Breast epithelium (tissue), 4 donors: ENCODE measurements at regions not wholly inside any gene's neighbourhood (a gene's known extent, or its start where the extent isn't known, plus 50 kb on each side); places are given as distances from the start of the nearest gene placed in this dataset.

ENCODE experiments used
- DNase-seq, 2 donors: peaks; one replicate each; pipeline ENCODE4 v3.0.0-alpha.2; 2019; ENCODE audit warnings: low spot score in 2 of 2
- H3K27ac ChIP-seq, 2 donors: fragments of 200-600 bp; sonication (generic) in 1 of 2; one replicate each; pipeline ENCODE4 v1.5.1; 2016 to 2019; ENCODE audit warnings: mild to moderate bottlenecking in 1 of 2
- H3K27me3 ChIP-seq, 2 donors: fragments of 200-600 bp; sonication (generic) in 1 of 2; one replicate each; pipeline versions ENCODE4 v1.5.1 to v1.6.0; 2017 to 2019; ENCODE audit warnings: control low read depth in 1 of 2, mild to moderate bottlenecking in 1 of 2
- H3K36me3 ChIP-seq: fragments of 200-600 bp; one replicate; pipeline ENCODE4 v1.5.1; 2019
- H3K4me1 ChIP-seq, 2 donors: fragments of 200-600 bp; sonication (generic); one replicate each; pipeline ENCODE4 v1.5.1; 2016 to 2019; ENCODE audit warnings: control low read depth in 1 of 2
- H3K4me3 ChIP-seq, 3 donors: fragments of 200-600 bp; sonication (generic); 1 replicate in 2 of 3; 2 replicates in 1 of 3; pipeline ENCODE4 v1.5.1; 2016 to 2019; ENCODE audit warnings: mild to moderate bottlenecking in 3 of 3, moderate library complexity in 2 of 3
- H3K9me3 ChIP-seq, 2 donors: fragments of 200-600 bp; sonication (generic) in 1 of 2; one replicate each; pipeline ENCODE4 v1.5.1; 2016 to 2019; ENCODE audit warnings: control low read depth in 1 of 2
- CTCF ChIP-seq, 3 donors: fragments of 450-650 bp; IDR thresholded peaks; one replicate each; pipeline ENCODE4 v1.5.1; 2016 to 2017; ENCODE audit warnings: antibody characterized with exemption in 3 of 3, mild to moderate bottlenecking in 3 of 3, moderate library complexity in 3 of 3
- POLR2A ChIP-seq: fragments of 450-650 bp; IDR thresholded peaks from one replicate; pipeline ENCODE4 v1.6.1; 2016; ENCODE audit warnings: antibody characterized with exemption, mild to moderate bottlenecking, moderate library complexity
- POLR2AphosphoS5 ChIP-seq, 3 donors: sonication (generic); formaldehyde crosslinking; IDR thresholded peaks; one replicate each; pipeline ENCODE4 v1.6.1; 2017; ENCODE audit warnings: antibody characterized with exemption in 3 of 3
- intact Hi-C: fragments of 100-400 bp; cut with DNase I; formaldehyde crosslinking; loops from one replicate; pipeline ENCODE4 v1.15.1; 2023; ENCODE audit warnings: low total_unique reads

DNA sequence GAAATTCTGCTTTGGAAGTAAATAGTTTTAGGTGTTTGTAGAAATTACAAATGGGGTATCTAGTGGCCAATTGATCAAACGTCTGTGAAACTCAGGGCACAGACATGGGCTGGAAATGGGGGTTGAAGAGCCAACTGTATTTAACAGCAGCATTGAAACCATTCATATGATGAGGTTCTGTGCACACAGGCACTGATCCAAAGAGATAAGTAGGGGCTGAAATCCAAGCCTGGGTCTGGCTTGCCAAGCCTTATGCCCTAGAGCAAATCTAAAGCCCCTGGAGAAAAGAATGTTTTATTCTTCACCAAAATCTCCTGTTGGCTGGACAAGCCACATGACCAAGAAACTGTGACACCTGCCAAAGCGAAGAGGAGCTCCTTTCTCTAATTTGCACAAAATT is 67.6 kb upstream of the ST6GALNAC5 start:
- TF ChIP-seq POLR2A (no peak), CTCF (IDR thresholded peaks at IDR 0.05) (no peak), POLR2AphosphoS5 (IDR thresholded peaks at IDR 0.05) (no peak)
- no peak for DNase-seq
- H3K27ac ChIP-seq = no peak overlapping the region
- H3K4me1 ChIP-seq = no peaks in the 10 kb centered on the region
- no peaks in the 10 kb centered on the region for H3K9me3 ChIP-seq
- H3K36me3 ChIP-seq = no peaks in the 10 kb centered on the region
- no peak overlapping the region for H3K4me3 ChIP-seq
- intact Hi-C loops = loop anchor here (2.0 to 10.0 kb wide), 2 partner anchors 51 to 1875 kb away; no protein-coding TSS in a partner anchor
- H3K27me3 ChIP-seq = no peaks in the 10 kb centered on the region

- H3K27me3 ChIP-seq = no peaks in the 10 kb centered on the region
- no peak overlapping the region for H3K4me3 ChIP-seq
- H3K27ac ChIP-seq = no peak overlapping the region
- H3K4me1 ChIP-seq = no peaks in the 10 kb centered on the region
- H3K9me3 ChIP-seq = no peaks in the 10 kb centered on the region
- no peaks in the 10 kb centered on the region for H3K36me3 ChIP-seq
- intact Hi-C loops = loop anchor here (10.0 kb wide), 1 partner anchor 1877 kb away; no protein-coding TSS in a partner anchor
- DNase-seq = no peak
- no peak for TF ChIP-seq CTCF (IDR thresholded peaks at IDR 0.05)
- no peak for TF ChIP-seq POLR2AphosphoS5 (IDR thresholded peaks at IDR 0.05)
- TF ChIP-seq POLR2A = no peak
Measured at GRCh38 chr1:76802094-76802493, 65.2 kb upstream of the ST6GALNAC5 start.

- TF ChIP-seq POLR2A = no peak
- TF ChIP-seq POLR2AphosphoS5 (IDR thresholded peaks at IDR 0.05) = no peak
- TF ChIP-seq CTCF (IDR thresholded peaks at IDR 0.05) = no peak
- no peaks in the 10 kb centered on the region for H3K4me1 ChIP-seq
- no peaks in the 10 kb centered on the region for H3K27me3 ChIP-seq
- no peaks in the 10 kb centered on the region for H3K9me3 ChIP-seq
- no peaks in the 10 kb centered on the region for H3K36me3 ChIP-seq
- H3K4me3 ChIP-seq = no peak overlapping the region
- no peak overlapping the region for H3K27ac ChIP-seq
- no peak for DNase-seq
- intact Hi-C loops = loop anchor here (10.0 kb wide), 1 partner anchor 1883 kb away; no protein-coding TSS in a partner anchor
Measured at GRCh38 chr1:76807543-76808260, 59.6 kb upstream of the ST6GALNAC5 start.
